Glomerular visceral epithelial cell (primary cell): ENCODE measurements at regions not wholly inside any gene's neighbourhood (a gene's known extent, or its start where the extent isn't known, plus 50 kb on each side); places are given as distances from the start of the nearest gene placed in this dataset.
"Not testable (repeated sequence)": the region's sequence is repeated elsewhere in the genome, so short reads cannot be mapped to it uniquely, and the experiment has no call there.

Experiments used
- DNase-seq: peaks from one replicate; pipeline ENCODE4 v3.0.0-alpha.2; 2016; ENCODE audit errors: extremely low spot score

DNA sequence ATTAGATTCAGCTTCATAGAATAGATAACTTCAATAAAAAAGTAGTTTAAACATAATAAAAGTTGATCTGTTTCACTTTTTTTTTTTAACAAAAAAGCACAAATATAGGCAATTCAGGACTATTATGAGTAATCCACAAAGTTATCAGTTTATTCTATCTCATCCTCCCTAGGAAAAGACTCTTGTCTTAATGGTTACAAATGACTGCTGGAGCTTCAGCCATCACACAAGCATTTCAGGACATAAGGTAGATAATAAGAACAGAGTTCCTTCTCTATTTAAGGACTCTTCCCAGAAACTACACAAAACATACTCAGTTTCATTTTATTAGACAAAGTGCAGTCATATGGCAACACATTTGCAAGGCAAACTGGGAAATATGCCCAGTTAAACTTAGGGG is 357.6 kb upstream of the SETBP1 start:
- DNase-seq: no peak

DNA sequence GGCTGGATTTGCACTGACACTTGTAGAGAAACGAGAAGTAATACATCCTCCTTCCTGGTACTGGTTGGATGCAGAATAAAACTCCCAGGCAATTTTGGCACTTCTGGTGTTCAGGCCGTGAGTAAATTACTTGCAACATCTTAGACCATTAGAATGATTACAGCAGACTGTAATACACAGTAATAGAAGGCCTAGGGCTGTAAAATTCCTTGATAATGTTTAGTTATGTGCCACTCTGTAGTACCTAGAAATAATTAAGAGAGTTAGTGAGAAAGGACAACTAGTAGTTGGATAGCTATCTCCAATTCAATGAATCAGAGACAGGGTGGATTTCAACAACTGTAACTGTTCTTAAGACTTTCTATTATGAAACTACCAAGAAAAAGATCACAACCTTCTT is 356.3 kb upstream of the SETBP1 start:
- no peak for DNase-seq

DNA sequence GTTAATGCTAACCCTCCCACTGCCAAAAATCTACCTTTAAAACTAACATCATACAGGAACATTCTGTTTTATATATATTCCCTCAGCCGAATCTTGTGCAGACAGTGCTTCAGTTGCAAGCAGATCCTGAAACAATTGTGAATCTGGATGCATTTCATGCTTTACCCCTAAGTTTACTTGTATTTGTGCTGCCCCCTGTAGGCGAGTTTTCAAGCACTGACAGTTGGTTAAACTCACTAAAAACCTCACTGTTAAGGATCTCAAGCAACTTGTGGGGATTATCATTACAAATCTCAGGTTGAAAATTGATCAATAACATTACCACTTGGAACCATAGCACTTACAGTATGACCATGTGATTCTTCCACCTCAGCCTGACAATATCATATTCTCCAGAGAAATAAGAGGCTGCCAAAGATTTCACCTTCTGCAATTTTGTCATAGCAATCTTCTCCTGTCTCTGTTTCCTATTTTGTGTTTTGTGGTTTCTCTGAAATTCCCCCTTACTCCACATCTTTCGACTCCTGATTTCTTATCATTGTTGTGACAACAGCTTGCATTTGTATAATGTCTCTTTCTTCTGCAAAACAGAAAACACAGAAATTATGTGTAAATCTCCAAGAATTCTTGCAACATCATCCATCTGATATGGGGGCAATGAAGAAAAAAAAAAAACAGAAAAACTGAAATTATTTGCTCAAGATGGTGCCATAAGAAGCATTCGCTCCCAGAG is 354.6 kb upstream of the SETBP1 start:
- DNase-seq: peak; percentile 43

DNA sequence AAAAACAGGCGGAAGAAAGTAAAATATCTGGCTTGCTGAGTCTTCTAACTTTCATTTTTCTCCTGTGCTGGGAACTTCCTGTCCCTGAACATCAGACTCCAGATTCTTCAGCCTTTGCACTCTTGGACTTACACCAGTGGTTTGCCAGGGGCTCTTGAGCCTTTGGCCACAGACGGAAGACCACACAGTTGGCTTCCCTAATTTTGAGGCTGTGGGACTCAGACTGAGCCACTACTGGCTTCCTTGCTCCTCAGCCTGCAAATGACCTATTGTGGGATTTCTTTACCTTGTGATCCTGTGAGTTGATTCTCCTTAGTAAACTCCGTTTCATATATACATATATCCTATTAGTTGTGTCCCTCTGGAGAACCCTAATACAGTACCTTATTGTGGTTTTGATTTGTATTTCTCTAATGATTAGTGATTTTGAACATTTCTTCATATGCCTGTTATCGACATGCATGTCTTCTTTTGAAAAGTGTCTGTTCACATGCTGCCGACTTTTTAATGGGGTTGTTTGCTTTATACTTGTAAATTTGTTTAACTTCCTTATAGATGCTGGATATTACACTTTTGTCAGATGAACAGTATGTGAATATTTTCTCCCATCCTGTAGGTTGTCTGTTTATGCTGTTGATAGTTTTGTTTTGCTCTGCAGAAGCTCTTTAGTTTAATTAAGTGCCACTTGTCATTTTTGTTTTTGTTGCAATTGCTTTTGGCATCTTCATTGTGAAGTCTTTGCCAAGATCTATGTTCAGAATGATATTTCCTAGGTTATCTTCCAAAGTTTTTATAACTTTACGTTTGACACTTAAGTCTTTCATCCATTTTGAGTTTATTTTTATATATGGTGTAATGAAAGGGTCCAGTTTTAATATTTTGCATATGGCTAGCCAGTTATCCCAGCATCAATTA is 348.8 kb upstream of the SETBP1 start:
- DNase-seq: no peak

DNA sequence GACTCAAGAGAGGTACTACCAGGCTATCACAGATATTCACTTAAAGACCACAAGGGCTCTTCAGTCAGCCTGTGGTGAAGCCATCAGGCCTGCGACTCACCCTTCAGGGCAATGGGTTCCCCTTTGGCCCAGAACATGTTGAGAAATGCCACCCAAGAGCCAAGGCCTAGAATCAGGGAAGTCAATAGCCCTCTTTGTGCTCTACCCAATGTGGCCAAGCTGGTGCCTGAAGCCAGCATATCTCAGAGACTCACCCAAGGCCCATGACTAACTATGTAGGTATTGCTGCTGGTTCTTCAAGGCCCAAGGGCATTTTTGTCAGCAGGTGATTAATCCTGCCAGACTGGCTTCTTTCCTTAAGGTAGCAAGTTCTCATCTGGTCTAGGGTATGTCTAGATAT is 338.9 kb upstream of the SETBP1 start:
- peak; percentile 1 for DNase-seq

DNA sequence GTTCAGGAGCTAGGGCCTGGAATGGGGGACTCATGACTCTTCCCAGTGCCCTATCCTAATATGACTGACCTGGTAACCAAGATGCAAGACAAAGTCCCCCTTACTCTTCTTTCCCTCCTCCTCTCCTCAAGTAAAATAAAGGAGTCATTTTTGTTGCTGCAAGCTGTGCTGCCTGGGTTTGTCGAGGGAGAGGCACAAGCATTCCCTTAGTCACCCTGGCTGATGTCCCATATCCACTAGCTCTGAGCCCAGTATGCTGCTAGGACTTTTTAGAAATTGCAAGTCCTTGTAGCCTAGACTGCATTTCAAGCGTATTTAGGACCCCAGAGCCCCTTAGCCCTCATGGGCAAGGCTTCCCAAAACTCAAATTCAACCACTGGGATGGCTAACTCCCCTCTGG is 338.5 kb upstream of the SETBP1 start:
- no peak for DNase-seq

DNA sequence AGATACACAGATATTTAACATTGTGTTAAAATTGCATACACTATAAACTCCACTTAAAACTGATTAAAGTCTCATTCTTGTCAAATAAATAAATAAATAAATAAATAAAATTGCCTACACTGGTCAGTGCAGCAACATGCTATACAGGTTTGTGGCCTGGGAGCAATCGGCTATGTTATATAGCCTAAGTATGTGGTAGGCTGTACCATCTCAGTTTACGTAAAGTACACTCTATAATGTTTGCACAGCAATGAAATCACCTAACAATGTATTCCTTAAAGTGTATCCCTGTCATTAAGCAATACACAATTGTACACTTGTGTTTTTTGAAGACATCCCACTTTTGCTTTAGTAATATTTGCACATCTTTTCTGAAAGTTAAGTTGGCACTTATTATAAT is 337.7 kb upstream of the SETBP1 start:
- DNase-seq: no peak

DNA sequence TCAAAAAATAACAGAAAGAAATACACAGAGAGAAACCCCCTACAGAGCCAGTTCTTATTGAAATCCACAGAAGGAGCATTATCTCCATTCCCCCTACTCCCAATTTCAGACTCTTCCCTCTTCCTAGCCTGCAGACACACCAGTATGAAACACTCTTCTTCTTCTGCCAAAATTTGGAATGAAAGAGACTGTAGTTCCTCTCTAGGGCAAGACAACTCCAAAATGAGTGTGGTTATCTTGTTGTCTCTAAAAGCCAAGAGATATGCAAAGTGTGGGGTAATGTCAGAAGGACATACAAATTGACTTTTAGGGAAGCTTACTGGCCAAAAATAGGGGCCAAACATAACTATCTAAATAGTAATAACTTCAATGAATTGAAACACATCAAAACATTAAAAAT is 337.1 kb upstream of the SETBP1 start:
- DNase-seq: no peak

DNA sequence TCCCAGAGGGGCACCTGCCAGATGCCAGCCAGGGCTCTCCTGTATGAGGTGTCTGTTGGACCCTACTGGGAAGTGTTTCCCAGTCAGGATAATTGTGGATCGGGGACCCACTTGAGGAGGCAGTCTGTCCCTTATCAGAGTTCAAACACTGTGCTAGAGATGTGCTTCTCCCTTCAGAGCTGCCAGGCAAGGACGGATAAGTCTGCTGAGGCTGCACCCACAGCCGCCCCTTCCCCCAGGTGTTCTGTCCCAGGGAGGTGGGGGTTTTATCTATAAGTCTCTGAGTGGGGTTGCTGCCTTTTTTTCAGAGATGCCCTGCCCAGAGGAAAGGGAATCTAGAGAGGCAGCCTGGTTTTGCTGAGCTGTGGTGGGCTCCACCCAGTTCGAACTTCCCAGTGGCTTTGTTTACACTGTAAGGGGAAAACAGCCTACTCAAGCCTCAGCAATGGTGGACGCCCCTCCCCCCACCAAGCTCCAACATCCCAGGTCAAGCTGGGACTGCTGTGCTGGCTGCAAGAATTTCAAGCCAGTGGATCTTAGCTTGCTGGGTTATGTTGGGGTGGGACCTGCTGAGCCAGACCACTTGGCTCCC is 324.0 kb upstream of the SETBP1 start:
- DNase-seq: no peak

DNA sequence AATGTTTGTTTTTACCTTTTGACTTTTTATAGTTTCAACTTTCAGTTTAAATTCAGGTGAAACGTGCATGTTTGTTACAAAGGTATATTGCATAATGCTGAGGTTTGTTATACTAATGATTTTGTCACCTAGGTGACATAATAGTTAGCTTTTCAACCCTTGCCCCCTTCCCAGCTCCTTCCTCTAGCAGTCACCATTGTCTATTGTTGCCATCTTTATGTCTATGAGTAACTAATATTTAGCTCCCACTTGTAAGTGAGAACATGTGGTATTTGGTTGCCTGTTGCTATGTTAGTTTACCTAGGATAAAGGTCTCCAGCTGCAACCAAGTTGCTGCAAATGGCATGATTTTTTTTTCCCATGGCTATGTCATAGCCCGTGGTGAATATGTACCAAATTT is 322.3 kb upstream of the SETBP1 start:
- DNase-seq: no peak

DNA sequence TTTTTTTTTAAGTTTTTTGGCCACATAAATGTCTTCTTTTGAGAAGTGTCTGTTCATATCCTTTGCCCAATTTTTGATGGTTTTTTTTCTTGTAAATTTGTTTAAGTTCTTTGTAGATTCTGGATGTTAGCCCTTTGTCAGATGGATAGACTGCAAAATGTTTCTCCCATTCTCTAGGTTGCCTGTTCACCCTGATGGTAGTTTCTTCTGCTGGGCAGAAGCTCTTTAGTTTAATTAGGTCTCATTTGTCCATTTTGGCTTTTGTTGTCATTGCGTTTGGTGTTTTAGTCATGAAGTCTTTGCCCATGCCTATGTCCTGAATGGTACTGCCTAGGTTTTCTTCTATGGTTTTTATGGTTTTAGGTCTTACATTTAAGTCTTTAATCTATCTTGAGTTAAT is 320.9 kb upstream of the SETBP1 start:
- not testable (repeated sequence) for DNase-seq

DNA sequence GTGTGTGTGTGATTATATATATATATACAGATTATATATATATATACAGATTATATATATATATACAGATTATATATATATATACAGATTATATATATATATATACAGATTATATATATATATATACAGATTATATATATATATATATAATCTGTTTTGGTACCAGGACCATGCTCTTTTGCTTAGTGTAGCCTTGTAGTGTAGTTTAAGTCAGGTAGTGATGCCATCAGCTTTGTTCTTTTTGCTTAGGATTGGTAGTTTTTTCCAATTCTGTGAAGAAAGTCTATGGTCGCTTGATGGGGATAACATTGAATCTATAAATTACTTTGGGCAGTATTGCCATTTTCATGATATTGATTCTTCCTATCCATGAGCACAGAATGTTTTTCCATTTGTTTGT is 318.5 kb upstream of the SETBP1 start:
- not testable (repeated sequence) for DNase-seq

DNA sequence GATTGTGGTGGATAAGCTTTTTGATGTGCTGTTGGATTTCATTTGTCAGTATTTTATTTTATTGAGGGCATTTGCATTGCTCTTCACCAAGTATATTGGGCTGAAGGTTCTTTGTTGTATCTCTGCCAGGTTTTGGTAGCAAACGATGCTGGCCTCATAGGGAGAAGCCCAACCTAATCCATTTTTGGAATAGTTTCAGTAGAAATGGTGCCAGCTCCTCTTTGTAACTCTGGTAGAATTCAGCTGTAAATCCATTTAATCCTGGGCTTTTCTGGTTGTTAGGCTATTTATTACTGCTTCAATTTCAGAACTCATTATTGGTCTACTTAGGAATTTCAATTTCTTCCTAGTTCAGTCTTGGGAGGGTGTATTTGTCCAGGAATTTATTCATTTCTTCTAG is 309.8 kb upstream of the SETBP1 start:
- no peak for DNase-seq

DNA sequence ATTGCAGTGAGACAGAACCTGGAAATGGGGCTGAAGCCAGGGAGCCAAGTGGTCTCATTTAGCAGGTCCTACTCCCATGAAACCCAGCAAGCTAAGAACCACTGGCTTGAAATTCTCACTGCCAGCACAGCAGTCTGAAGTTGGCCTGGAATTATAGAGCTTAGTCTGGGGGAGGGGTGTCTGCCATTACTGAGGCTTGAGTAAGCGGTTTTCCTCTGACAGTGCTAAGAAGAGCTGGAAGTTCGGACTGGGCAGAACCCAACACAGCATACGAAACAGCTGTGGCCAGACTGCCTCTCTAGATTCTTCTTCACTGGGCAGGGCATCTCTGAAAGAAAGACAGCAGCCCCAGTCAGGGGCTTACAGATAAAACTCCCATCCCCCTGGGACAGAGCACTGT is 305.7 kb upstream of the SETBP1 start:
- DNase-seq: no peak

DNA sequence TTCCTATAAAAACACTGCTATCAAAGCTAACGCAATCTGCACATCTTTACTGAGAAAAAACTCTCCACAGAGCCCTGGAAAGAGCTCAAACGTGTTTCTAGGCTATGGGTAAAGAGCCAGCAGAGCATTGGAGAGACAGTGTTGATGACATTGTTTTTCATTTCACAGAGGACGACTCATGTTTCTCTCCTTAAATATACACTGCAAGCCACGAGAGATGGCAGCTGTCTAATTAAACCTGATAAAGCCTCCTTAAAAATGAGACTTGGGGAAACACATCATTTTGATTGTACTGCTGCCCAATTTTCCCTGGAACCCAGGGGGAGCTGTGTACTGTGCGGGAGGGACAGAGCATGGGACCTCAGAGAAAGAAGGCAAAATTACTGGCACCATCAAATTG is 294.3 kb upstream of the SETBP1 start:
- DNase-seq: no peak

DNA sequence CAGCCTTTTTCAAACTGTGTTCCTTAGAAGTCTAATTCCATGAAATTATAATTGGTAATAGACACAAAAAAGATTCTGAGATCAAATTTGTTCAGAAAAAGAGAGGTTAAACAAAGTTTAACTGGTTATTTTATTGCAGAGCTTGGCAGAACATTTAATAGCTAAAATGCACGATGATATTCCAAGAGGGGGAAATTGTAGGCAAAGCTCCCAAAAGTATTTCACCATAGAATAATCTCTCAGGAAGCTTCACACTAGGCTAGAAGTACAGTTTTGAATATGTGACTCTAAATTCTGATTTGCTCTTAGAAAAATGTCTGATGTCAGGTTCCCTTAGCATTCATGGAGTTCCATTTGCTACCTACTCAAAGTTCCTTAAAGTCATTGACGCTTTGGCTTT is 292.4 kb upstream of the SETBP1 start:
- no peak for DNase-seq

DNA sequence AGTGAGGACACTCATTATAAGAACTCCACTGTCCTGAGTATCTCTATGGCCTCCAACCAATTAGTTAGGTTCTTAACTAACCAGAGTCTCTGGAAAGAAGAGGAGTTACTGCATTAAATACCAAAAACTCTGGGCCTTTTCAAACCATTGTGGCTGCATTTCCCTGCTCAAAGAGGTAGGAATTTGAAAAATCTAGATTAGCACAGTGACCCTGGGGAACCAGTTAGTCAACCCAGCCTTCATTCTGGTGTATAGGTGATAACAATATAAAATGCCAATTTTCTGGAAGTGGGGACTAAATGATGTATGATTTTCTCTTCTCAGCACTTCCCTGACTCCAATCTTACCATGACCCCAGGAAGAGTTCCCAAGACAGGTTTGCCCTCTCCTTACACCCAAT is 287.8 kb upstream of the SETBP1 start:
- DNase-seq: no peak

DNA sequence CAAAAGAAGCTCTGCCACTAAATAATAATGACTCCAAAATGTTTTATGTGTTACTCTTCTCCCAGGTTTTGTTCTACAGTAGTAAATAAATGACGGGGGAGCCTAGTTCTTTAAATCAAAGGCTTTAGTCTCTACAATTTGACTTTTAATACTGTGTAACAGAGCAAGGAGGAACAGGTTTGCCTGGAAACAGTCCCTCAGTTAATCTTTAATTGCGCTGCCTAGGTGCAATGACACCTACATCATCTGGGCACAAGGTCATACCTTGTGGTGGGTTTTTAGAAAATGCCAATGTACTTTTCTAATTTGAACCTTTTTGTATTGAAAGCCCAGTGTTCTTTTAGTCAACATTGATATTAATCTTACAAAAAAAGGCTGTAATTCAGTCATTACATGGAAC is 287.3 kb upstream of the SETBP1 start:
- no peak for DNase-seq

DNA sequence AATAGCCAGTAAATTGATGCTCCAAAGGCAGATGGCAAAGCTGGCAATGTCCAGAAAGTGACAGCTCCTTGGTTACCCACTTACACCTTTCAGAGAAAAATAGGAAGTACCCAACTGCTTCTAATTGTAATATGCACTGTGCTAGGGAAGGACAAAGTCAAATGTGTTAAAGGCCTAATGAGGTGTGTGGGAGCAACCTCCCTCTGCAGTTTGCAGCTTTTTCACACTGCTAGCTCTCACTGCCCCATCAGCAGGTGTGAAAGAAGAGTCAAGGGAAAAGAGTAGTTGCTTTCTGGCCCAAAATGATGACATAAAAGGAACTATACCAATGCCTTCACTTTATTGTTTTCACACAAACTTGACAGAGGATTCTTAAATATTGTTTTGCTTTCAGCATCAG is 284.1 kb upstream of the SETBP1 start:
- no peak for DNase-seq

DNA sequence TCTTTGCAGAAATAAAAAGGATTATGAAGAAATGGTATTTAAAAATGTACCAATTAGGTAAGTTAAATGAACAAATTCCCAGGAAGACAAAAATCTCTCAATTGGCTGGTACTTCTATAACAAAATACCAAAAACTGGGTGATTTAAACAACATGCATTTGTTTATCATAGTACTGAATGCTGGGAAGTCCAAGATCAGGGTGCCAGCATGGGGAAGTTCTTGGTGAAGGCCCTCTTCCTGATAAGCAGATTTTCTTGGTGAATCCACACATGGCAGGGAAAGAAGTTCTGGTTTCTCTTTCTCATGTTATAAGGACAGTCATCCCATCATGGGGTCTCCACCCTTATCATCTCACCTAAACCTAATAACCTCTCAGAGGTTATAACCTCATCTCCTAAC is 271.6 kb upstream of the SETBP1 start:
- no peak for DNase-seq

DNA sequence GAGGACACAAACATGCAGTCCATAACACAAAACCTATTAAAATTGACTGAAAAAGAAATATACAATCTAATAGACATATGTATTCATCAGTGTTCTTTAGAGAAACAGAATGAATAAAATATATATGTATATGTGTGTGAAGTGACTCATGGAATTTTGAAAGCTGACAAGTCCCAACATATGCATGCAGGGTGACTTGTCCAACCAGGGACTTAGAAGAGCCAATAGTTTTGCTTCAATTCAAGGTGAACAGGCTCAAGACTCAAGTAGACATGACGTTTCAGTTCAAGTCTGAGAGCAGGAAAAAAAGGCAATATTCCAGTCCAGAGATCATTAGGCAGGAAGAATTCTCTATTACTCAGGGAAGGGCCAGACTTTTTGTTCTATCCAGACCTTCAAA is 271.2 kb upstream of the SETBP1 start:
- DNase-seq: no peak

DNA sequence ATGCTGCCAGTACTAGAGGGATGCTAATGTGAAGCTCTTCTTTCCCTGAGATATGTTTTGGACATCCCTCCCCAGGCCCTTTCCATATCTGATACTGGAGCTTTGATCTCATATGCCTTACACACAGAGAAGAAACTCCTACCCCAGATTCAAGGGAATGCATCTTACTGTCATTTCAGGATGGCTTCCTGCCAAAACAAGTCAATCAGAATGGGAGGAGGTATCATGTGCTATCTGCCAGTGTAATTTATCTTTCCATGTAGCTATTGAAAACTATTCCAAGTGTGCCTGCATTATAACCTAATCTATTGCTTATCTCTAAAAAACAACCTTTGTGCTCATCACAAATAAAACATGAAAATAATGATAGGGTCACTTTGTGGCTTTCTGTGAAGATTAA is 269.9 kb upstream of the SETBP1 start:
- DNase-seq: no peak
